ENCODE measurements at regions not wholly inside any gene's neighbourhood (a gene's known extent, or its start where the extent isn't known, plus 50 kb on each side); places are given as distances from the start of the nearest gene placed in this dataset.

- H3K4me1 ChIP-seq = no peaks in the 10 kb centered on the region
- no peak overlapping the region for H3K4me3 ChIP-seq
- H3K36me3 ChIP-seq = no peaks in the 10 kb centered on the region
- intact Hi-C loops (cut with DNase I; ENCODE audit: low total_unique reads) = no loop called here
- DNase-seq = no peak
- H3K27me3 ChIP-seq = no peaks in the 10 kb centered on the region
- H3K27ac ChIP-seq = no peak overlapping the region
- H3K9me3 ChIP-seq = no peaks in the 10 kb centered on the region
- TF ChIP-seq CTCF (IDR thresholded peaks at IDR 0.05) = no peak
Observed at GRCh38 chr2:100703739-100704138, 116.2 kb upstream of the NPAS2 start.

GRCh38 chr2:100704156-100704555 is 115.8 kb upstream of the NPAS2 start:
- Histone ChIP-seq H3K4me3 (no peak overlapping the region), H3K36me3 (no peaks in the 10 kb centered on the region), H3K9me3 (no peaks in the 10 kb centered on the region), H3K4me1 (no peaks in the 10 kb centered on the region), H3K27ac (no peak overlapping the region), H3K27me3 (no peaks in the 10 kb centered on the region)
- no peak for DNase-seq
- no peak for TF ChIP-seq CTCF (IDR thresholded peaks at IDR 0.05)
- intact Hi-C loops (cut with DNase I; ENCODE audit: low total_unique reads) = no loop called here

- DNase-seq = no peak
- no peak overlapping the region for H3K27ac ChIP-seq
- no peaks in the 10 kb centered on the region for H3K27me3 ChIP-seq
- intact Hi-C loops (cut with DNase I; ENCODE audit: low total_unique reads) = no loop called here
- H3K4me1 ChIP-seq = no peaks in the 10 kb centered on the region
- no peaks in the 10 kb centered on the region for H3K36me3 ChIP-seq
- no peaks in the 10 kb centered on the region for H3K9me3 ChIP-seq
- no peak overlapping the region for H3K4me3 ChIP-seq
- no peak for TF ChIP-seq CTCF (IDR thresholded peaks at IDR 0.05)
Observed at GRCh38 chr2:100704711-100705110, 115.2 kb upstream of the NPAS2 start.

- no peak overlapping the region for H3K27ac ChIP-seq
- intact Hi-C loops (cut with DNase I; ENCODE audit: low total_unique reads) = no loop called here
- no peak for DNase-seq
Observed at GRCh38 chr2:100707016-100707947, 112.7 kb upstream of the NPAS2 start.

GRCh38 chr2:100708333-100708732 is 111.6 kb upstream of the NPAS2 start:
- intact Hi-C loops (cut with DNase I; ENCODE audit: low total_unique reads) = no loop called here

More at GRCh38 chr2:100707016-100707947, 112.7 kb upstream of the NPAS2 start:
- Histone ChIP-seq H3K9me3 (no peaks in the 10 kb centered on the region), H3K4me3 (no peak overlapping the region), H3K27me3 (no peaks in the 10 kb centered on the region), H3K36me3 (no peaks in the 10 kb centered on the region), H3K4me1 (no peaks in the 10 kb centered on the region)
- no peak for TF ChIP-seq CTCF (IDR thresholded peaks at IDR 0.05)

More at GRCh38 chr2:100708333-100708732, 111.6 kb upstream of the NPAS2 start:
- H3K36me3 ChIP-seq = no peaks in the 10 kb centered on the region
- no peak for DNase-seq
- H3K27ac ChIP-seq = no peak overlapping the region
- H3K9me3 ChIP-seq = no peaks in the 10 kb centered on the region
- no peak for TF ChIP-seq CTCF (IDR thresholded peaks at IDR 0.05)
- H3K4me1 ChIP-seq = no peaks in the 10 kb centered on the region
- H3K27me3 ChIP-seq = no peaks in the 10 kb centered on the region
- no peak overlapping the region for H3K4me3 ChIP-seq

Data from tibial artery (tissue), 4 donors.